GM21619 (cell line): ENCODE measurements at regions not wholly inside any gene's neighbourhood (a gene's known extent, or its start where the extent isn't known, plus 50 kb on each side); places are given as distances from the start of the nearest gene placed in this dataset.
"Not testable (repeated sequence)": the region's sequence is repeated elsewhere in the genome, so short reads cannot be mapped to it uniquely, and the experiment has no call there.

Experiments
- ATAC-seq: cut with Tn5 transposase; IDR thresholded peaks from one replicate; pipeline ENCODE4 v1.9.1; 2021; ENCODE audit not compliant: unreplicated experiment

- ATAC-seq: no peak
Observed at GRCh38 chr2:64869126-64869525, 120.1 kb upstream of the SLC1A4 start.

GRCh38 chr2:64873472-64873924 is 115.7 kb upstream of the SLC1A4 start:
- ATAC-seq: peak; percentile 84

DNA sequence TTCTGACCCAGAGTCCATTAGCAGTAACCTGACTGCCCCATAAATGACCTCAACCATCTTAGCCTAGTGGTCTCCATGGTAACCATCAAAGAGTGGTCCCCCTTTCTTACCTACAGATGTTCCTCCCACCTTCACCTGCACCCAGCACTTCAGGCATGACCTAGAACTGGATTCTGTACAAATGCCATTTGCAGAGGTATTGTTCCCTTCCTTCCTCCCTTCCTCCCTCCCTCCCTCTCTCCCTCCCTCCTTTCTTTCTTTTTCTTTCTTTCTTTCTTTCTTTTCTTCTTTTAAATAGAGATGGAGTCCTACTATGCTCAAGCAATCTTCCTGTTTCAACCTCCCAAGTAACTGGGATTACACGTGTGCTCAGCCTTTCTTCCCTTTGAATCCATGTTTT is 114.6 kb upstream of the SLC1A4 start:
- ATAC-seq: no peak

DNA sequence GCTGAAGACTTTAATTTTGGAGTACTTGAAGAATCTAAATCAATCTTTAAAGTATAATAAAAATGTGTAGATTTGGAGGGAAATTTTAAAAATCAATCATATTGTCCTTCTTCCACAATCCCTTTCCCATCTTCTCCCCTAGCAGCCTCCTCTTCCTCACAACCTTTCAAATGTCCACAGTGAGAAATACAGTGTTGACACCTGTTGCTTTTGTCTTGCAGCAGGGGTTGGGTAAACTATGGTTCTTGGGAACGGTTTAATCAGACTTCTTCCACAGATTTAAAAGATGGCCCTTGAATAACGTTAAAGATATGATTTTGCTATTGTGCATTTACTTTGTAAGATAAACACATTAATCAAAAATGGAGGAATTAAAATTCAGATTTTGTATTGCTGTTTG is 113.8 kb upstream of the SLC1A4 start:
- ATAC-seq: no peak

DNA sequence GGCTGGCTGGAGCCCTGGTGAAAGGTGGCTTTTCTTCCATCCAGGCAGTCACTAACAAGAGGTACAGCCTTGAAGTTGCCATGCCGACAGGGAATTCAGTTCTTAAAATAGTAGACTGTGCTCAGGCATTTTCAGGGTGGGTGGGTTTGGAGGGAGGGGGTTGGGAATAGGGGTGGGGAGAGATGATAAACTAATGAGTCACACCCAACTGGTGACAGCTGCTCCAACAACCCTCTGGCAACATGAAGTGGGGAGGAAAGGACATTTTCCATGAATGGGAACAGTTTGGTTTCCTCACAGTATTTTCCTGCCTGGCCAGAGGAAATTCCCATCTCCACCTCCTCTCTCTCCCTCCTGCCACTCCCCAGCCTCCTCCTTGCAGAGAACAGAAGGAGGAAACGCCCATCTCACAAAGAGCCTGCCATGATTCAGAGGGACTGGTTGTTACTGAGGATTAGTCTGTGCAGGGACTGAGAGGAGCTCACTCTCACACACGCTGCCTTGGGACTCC is 113.0 kb upstream of the SLC1A4 start:
- ATAC-seq: no peak

DNA sequence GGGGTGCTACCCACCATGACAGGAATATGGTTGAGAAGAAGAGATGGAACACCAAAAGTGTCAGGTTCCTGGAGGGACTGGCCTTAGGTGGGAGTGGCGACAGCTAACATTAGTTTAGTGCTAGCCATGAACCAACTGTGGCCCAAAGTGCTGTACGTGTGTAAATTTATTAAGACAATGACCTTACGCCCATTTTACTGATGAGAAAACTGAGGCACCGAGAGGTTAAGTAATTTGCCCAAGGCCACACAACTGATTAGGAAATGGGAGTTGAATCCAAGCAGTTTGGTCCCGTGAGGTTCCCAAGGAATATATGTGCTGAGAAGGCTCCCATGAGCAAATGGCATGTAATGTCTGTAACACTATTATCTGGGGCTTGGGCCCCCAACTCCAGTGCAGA is 109.5 kb upstream of the SLC1A4 start:
- ATAC-seq: no peak

DNA sequence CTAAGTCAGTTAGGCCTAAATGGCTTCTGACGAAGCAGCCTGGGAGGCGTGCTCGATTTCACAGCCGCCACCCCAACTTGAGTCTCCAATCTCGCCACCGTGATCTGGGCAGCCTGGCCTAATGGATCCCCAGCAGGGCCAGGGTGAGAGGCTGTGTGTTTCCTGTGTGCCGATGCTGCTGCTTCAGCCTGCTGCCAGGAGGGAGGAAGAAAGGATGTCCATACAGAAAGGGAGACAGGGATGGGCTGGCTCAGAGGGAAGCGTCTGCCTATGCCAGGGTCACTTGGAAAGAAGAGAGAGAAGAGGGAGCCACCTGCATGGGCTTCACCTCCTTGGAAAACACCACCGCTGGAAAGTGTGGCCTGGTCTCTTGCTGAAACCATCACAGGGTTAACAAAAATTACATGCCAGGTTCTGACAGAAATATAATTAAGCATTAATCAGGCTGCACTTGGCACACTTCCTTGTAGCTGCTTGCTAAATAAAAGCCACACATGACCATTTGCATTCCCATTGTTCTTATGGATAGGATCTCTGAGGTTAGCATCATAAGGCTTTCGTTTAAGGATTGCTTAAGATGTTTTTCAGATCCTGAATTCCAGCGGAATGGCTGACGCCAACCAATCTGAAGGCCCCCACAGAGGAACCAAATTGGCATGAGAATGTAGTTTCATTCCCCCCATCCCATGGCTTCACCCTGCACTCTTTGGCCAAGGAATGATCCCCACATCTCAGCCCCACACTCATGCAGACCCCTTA is 108.8 kb upstream of the SLC1A4 start:
- ATAC-seq: no peak

DNA sequence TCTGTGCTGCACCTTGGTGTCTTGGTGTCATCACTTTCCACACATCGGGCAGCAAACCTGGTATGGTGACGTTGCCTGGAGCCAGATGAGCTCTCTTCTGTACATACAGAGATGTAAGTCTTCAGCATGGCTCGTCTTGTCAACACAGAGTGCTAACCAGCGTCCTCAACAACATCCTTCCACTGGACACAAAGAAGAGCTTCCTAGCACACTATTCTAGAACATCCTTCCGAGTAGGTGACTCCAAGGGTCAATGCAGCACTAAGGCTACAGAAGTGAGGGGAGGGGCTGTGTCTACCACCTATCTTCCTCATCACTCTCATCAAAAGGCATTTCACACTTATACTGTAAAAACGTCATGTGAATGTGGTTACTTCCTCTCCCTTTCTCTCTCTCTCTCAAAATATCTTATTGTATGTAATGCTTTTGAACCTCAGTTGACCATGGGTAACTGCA is 108.1 kb upstream of the SLC1A4 start:
- ATAC-seq: no peak

- no peak for ATAC-seq
Observed at GRCh38 chr2:64887565-64887964, 101.6 kb upstream of the SLC1A4 start.

GRCh38 chr2:64888591-64889309 is 100.4 kb upstream of the SLC1A4 start:
- no peak for ATAC-seq

DNA sequence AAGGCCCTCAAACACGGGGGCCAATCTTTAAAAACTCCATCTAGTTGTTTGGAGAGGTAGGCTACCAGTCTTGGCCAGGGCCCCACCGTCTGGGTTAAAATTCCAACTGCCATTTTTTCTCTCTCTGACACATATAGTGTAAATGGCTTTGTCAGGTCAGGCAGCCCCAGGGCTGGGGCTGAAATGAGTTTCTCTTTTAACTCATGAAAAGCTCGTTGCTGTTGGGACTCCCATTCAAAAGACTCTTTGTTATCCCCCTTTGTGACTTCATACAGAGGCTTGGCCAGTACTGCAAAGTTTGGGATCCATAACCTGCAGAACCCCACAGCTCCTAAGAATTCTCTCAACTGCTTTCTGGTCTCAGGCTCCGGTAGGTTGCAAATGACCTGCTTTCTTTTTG is 99.4 kb upstream of the SLC1A4 start:
- no peak for ATAC-seq

DNA sequence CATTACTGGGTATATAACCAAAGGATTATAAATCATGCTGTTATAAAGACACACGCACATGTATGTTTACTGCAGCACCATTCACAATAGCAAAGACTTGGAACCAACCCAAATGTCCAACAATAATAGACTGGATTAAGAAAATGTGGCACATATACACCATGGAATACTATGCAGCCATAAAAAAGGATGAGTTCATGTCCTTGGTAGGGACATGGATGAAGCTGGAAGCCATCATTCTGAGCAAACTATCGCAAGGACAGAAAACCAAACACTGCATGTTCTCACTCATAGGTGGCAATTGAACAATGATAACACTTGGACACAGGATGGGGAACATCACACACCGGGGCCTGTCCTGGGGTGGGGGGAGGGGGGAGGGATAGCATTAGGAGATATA is 92.6 kb upstream of the SLC1A4 start:
- not testable (repeated sequence) for ATAC-seq

DNA sequence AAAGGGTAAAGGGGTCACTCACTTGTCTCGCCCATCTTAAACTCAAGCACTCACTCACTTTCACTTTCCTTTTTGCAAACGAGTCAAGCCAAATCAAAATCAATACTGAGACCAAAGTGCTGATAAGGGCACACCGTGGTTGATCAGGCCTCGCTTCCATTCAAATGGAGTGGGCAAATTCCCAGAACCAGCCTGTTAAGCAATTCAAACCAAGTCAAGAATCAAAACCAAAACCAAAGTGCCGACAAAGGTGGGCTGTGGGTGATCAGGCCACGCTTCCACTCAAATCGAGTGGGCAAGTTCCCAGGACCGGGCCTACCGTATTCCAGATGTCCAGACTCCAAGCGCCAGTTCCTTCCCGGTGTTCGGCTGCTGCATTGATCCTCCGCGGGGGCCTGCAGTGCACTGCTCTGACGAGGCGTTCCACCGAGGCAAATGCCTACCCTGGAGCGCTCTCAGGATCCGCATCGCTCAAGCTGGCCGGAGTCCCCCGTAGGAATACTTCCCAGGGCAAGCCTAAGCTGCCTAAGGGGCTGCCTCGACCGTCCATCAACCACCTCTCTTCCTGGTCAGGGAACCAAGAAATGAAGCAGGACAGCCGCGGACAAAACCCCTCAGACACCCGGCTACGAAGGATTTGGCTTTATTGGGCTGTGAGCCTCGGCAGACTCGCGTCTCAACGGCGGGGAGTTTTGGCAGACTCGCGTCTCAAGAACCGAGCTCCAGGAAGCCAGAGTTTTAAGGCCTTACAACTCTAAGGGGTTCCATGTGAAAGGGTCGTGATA is 89.9 kb upstream of the SLC1A4 start:
- no peak for ATAC-seq

DNA sequence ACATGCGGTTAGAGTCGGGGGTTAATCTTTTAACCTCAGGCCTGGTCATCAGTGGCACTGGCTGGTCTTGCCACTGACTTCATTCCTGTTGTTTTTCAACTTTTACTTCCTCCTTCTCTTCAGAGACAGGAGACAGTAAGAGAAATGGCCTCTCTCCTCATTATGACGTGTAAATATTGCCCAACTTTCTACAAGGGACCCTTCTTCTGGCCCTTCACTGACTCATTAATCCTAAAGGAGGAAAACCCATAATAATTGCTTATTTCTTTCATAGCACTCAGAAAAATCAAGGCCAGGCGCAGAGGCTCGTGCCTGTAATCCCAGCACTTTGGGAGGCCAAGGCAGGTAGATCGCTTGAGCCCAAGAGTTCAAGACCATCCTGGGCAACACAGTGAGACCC is 89.3 kb upstream of the SLC1A4 start:
- not testable (repeated sequence) for ATAC-seq

GRCh38 chr2:64904413-64905329 is 84.5 kb upstream of the SLC1A4 start:
- ATAC-seq: no peak

DNA sequence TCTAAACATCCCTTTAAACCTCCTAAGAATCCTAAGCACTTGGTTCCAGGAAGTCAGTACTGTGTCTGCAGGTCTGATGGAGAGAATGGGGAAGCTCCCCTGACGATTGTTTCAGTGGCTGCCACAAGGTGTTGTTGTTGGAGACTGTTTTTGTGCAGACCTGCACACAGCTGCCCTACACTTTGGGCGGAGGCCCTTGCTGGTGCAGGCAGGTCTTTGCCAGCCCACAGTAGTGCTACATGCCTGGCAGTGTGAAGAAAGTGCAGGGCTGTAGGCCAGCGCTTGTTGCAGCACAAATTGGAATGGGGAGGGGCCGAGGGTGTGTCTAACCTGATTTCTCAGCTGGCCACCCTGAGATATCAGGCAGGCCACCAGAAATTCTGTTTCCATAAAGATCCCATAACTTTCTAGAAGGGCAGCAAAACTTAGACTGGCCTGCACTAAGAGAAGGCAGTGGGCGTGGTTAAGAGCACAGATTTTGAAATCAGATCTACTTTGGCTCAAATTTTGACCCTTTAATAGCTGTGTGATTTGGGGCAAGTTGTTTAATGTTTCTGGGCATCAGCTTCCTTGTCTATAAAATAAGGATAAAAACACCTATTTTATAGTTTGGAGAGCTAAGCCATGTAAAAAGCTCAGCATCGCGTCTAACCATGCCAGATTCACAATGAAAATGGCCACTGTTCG is 83.7 kb upstream of the SLC1A4 start:
- ATAC-seq: no peak

- no peak for ATAC-seq
Observed at GRCh38 chr2:64906853-64907536, 82.2 kb upstream of the SLC1A4 start.

- ATAC-seq: no peak
Observed at GRCh38 chr2:64908406-64908805, 80.8 kb upstream of the SLC1A4 start.

DNA sequence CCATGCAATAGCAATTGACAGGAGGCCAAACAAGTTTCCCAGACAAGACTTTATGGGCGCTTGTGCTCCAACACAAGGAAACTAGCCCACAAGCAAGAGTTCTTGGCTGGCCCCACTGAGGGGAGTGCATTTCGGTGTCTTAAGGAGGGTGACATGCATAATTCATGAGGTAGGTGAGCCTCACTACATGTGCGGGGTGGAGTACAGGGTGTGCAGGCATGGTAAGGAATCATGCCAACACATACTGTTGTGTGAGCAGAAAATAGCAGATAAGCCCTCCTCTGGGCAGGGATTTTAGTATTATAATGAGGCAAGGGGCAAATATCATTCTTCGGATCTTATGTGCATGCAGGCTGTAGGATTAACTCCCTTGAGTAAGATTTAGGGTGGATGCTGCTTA is 78.7 kb upstream of the SLC1A4 start:
- ATAC-seq: no peak
